ENCODE measurements at regions not wholly inside any gene's neighbourhood (a gene's known extent, or its start where the extent isn't known, plus 50 kb on each side); places are given as distances from the start of the nearest gene placed in this dataset.

GRCh38 chr3:109678600-109678999 lies 341.3 kb upstream of the DPPA4 start:
- TF ChIP-seq CTCF (IDR thresholded peaks at IDR 0.05), result no peak
- no peak for TF ChIP-seq POLR2A (IDR thresholded peaks at IDR 0.05)

Measured in prostate gland (tissue), 2 donors.